Transverse colon (tissue), 4 donors: ENCODE measurements at regions not wholly inside any gene's neighbourhood (a gene's known extent, or its start where the extent isn't known, plus 50 kb on each side); places are given as distances from the start of the nearest gene placed in this dataset.

Source experiments
- DNase-seq: peaks from one replicate; pipeline ENCODE4 v3.0.0-alpha.2; 2019
- H3K27ac ChIP-seq, 4 donors: fragments of 200-600 bp; sonication (generic); 2 replicates each; pipeline ENCODE4 v1.5.1; 2016 to 2018; ENCODE audit warnings: inconsistent platforms in 4 of 4
- H3K27me3 ChIP-seq: fragments of 200-600 bp; sonication (generic); 2 replicates; pipeline ENCODE4 v1.5.1; 2017; ENCODE audit warnings: inconsistent platforms
- H3K36me3 ChIP-seq, 4 donors: fragments of 200-600 bp; sonication (generic); 2 replicates each; pipeline ENCODE4 v1.5.1; 2017 to 2019; ENCODE audit warnings: inconsistent platforms in 4 of 4
- H3K4me1 ChIP-seq, 4 donors: fragments of 200-600 bp; sonication (generic); 2 replicates each; pipeline ENCODE4 v1.5.1; 2017 to 2020; ENCODE audit warnings: inconsistent platforms in 4 of 4
- H3K4me3 ChIP-seq, 4 donors: fragments of 200-600 bp; sonication (generic); 1 replicate in 1 of 4; 2 replicates in 3 of 4; pipeline versions ENCODE4 v1.5.1 to v1.6.1; 2017 to 2019; ENCODE audit warnings: inconsistent platforms in 4 of 4
- H3K9me3 ChIP-seq, 2 donors: fragments of 200-600 bp; sonication (generic); 2 replicates each; pipeline ENCODE4 v1.5.1; 2017 to 2019; ENCODE audit warnings: inconsistent platforms in 2 of 2
- EP300 ChIP-seq: sonication (generic); formaldehyde crosslinking; IDR thresholded peaks from one replicate; pipeline ENCODE4 v1.6.1; 2017; ENCODE audit warnings: antibody characterized with exemption, low read depth
- POLR2A ChIP-seq: fragments of 450-650 bp; IDR thresholded peaks from one replicate; pipeline ENCODE4 v1.6.1; 2016; ENCODE audit warnings: antibody characterized with exemption, mild to moderate bottlenecking, moderate library complexity
- POLR2AphosphoS5 ChIP-seq, 3 donors: sonication (generic); formaldehyde crosslinking; IDR thresholded peaks; one replicate each; pipeline ENCODE4 v1.6.1; 2016; ENCODE audit warnings: antibody characterized with exemption in 3 of 3
- WGBS, 2 donors: methylation state at CpG; one replicate each; pipeline ENCODE4 v1.1.5; 2018; ENCODE audit warnings: low coverage in 1 of 2; 5-methylcytosine and 5-hydroxymethylcytosine counted together
- in situ Hi-C, 4 donors: fragments of 200-750 bp; cut with MboI; loops; one replicate each; pipeline versions ENCODE4 v1.15.0 to v1.15.1; 2017; ENCODE audit warnings: low sequenced_read_pairs in 3 of 4, low pct_ligation_motif_present in 1 of 4, low pct_unique_long_range_greater_than_20kb in 1 of 4
- intact Hi-C: fragments of 100-400 bp; cut with DNase I; formaldehyde crosslinking; loops from one replicate; pipeline ENCODE4 v1.15.1; 2023; ENCODE audit warnings: low total_unique reads
- TF ChIP-seq, protein P1 (sequence below), 5 experiments: fragments of 200-600 bp in 3 of 5; fragments of 450-650 bp in 2 of 5; sonication (generic) in 3 of 5; IDR thresholded peaks; 1 replicate in 2 of 5; 2 replicates in 3 of 5; pipeline ENCODE4 v1.5.1; 2016 to 2017; ENCODE audit warnings: antibody characterized with exemption in 5 of 5, inconsistent platforms in 3 of 5, mild to moderate bottlenecking in 2 of 5, moderate library complexity in 1 of 5

DNA sequence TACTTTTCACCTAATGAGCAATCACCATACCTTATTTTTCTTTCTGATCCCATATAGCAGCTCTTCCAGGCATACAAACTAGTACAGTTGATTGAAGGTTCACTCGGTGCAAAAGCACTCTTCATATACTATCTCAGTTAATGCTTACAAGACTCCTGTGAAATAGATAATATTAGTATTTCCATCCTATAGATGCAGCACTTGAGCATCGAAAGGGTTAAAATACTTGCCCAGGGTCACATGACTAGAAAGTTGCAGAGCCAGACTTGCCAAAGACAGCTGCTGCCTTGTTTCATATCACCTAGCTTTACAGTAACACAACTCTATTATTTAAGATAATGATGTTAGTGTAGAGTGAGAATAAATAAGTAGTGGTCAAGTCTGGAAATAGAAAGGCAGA is 466.0 kb upstream of the TNP1 start:
- in situ Hi-C loops (no loop called here), intact Hi-C loops (no loop called here)
- DNase-seq, result no peak
- Histone ChIP-seq H3K36me3 (no peaks in the 10 kb centered on the region), H3K4me3 (no peak overlapping the region), H3K27ac (no peak overlapping the region), H3K27me3 (no peaks in the 10 kb centered on the region), H3K4me1 (no peaks in the 10 kb centered on the region), H3K9me3 (no peaks in the 10 kb centered on the region)
- TF ChIP-seq, protein P1, sequence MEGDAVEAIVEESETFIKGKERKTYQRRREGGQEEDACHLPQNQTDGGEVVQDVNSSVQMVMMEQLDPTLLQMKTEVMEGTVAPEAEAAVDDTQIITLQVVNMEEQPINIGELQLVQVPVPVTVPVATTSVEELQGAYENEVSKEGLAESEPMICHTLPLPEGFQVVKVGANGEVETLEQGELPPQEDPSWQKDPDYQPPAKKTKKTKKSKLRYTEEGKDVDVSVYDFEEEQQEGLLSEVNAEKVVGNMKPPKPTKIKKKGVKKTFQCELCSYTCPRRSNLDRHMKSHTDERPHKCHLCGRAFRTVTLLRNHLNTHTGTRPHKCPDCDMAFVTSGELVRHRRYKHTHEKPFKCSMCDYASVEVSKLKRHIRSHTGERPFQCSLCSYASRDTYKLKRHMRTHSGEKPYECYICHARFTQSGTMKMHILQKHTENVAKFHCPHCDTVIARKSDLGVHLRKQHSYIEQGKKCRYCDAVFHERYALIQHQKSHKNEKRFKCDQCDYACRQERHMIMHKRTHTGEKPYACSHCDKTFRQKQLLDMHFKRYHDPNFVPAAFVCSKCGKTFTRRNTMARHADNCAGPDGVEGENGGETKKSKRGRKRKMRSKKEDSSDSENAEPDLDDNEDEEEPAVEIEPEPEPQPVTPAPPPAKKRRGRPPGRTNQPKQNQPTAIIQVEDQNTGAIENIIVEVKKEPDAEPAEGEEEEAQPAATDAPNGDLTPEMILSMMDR (IDR thresholded peaks at IDR 0.05), result no peak
- no peak for TF ChIP-seq POLR2A
- no peak for TF ChIP-seq EP300
- TF ChIP-seq POLR2AphosphoS5 (IDR thresholded peaks at IDR 0.05), result no peak
- WGBS, 2 donors, result 68 to 82% methylated on average over 2 of the region's 2 CpGs

DNA sequence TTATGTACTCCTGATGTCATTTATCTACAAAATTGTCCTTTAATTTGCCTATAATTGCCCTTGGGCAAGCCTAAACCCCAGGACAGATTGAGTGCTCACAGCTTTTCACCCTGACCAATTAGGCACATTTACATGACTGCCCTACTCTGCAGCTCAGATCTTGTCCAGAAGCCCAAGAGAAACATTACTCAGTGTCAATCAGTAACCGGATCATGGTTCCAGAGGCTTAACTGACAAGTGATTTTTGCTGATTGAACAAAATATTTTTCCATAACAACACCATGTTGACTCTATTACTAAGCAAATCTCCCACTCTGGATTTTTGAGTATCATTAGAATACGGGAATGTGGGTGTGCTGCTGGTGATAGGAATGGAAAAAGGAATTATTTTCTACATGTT is 465.4 kb upstream of the TNP1 start:
- H3K36me3 ChIP-seq, result no peaks in the 10 kb centered on the region
- intact Hi-C loops (no loop called here), in situ Hi-C loops (no loop called here)
- no peak overlapping the region for H3K27ac ChIP-seq
- no peaks in the 10 kb centered on the region for H3K27me3 ChIP-seq
- 76 to 100% methylated on average over 1 to 2 of the region's 2 CpGs for WGBS, 2 donors
- H3K9me3 ChIP-seq, result no peaks in the 10 kb centered on the region
- no peak for TF ChIP-seq POLR2AphosphoS5 (IDR thresholded peaks at IDR 0.05)
- DNase-seq, result no peak
- H3K4me1 ChIP-seq, result no peaks in the 10 kb centered on the region
- no peak overlapping the region for H3K4me3 ChIP-seq

DNA sequence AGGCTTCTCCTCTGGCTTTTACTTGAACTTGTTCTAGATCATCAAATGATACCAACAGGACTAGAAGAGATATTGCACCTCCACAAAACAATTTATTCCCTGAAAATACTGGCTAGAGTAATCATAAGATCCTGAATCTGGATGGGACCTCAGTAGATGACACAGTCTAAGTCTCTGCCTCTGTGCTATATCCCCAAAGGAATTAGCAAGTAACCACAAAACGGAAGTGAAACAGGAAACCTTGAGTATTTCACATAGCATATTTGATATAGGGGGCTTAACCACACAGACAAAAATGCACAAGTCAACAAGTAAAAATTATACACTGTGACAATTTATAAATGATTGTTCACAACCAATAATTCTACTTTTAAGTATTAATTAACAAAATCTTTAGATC is 456.9 kb upstream of the TNP1 start:
- no peak for TF ChIP-seq POLR2A
- no peak for TF ChIP-seq POLR2AphosphoS5 (IDR thresholded peaks at IDR 0.05)
- TF ChIP-seq EP300, result no peak
- TF ChIP-seq, protein P1 (IDR thresholded peaks at IDR 0.05), result no peak
- WGBS, 2 donors, result 44 to 57% methylated on average over 1 of the region's 1 CpG
- H3K4me1 ChIP-seq, result peaks cover 0 to 4% (median 0%) of the 10 kb centered on the region in 4 donors
- no peak overlapping the region for H3K4me3 ChIP-seq
- no peaks in the 10 kb centered on the region for H3K9me3 ChIP-seq
- in situ Hi-C loops, result no loop called here
- no peaks in the 10 kb centered on the region for H3K27me3 ChIP-seq
- H3K27ac ChIP-seq, result no peak overlapping the region
- DNase-seq, result no peak
- no peaks in the 10 kb centered on the region for H3K36me3 ChIP-seq
- intact Hi-C loops, result no loop called here

DNA sequence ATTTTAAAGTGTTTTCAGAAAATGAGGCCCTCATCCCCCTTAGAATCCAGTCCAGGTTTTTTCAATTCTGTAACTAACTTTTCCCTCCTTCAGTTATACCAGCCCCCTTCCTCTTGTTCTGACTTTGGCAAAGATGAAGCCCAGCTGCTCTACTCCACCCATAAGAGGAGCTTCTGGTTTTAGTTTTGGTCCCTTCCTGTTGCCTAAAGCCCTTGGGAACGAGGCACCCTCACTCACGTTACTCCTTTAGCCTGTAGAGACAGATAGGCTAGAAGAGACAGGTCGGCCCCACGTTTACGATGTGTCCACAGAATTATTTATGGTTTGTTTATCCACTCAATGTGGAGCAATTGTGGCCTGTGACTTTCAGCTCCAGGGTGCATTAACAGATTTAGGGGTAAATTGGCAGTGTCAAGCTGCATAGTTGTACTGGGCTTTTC is 454.2 kb upstream of the TNP1 start:
- no peak overlapping the region for H3K4me3 ChIP-seq
- H3K36me3 ChIP-seq, result no peaks in the 10 kb centered on the region
- H3K9me3 ChIP-seq, result no peaks in the 10 kb centered on the region
- H3K4me1 ChIP-seq, result peaks cover 0 to 4% (median 0%) of the 10 kb centered on the region in 4 donors
- TF ChIP-seq, protein P1 (IDR thresholded peaks at IDR 0.05), result no peak
- no peak for TF ChIP-seq EP300
- no peak for TF ChIP-seq POLR2AphosphoS5 (IDR thresholded peaks at IDR 0.05)
- no peak for TF ChIP-seq POLR2A
- WGBS, 2 donors, result 0 to 29% methylated on average over 1 to 5 of the region's 5 CpGs
- H3K27ac ChIP-seq, result peak overlapping the region in 3 of 4 donors; percentile 21 to 47 (median 24)
- in situ Hi-C loops (no loop called here), intact Hi-C loops (no loop called here)
- no peak for DNase-seq
- no peaks in the 10 kb centered on the region for H3K27me3 ChIP-seq

DNA sequence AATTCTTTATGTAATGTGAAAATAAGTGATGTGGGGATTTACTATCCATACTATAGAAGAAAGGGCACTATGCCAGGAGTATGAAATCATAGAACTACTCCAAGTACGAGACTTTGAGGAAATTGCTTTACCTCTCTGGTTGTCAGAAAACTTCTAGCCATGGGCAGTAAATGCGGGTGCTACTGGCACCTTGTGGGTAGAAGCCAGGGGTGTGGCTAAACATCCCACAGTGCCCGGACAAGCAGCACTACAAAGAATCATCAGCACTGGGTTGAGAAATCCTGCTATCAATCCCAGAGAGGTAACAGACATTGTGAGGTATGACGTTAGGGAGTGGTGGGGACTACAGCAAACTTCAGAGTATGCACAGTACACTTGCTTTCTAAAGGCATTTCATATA is 453.5 kb upstream of the TNP1 start:
- Histone ChIP-seq H3K36me3 (no peaks in the 10 kb centered on the region), H3K27ac (peak overlapping the region in 3 of 4 donors; percentile 21 to 47 (median 24)), H3K4me1 (peaks cover 0 to 4% (median 0%) of the 10 kb centered on the region in 4 donors), H3K27me3 (no peaks in the 10 kb centered on the region), H3K4me3 (no peak overlapping the region), H3K9me3 (no peaks in the 10 kb centered on the region)
- intact Hi-C loops, result no loop called here
- in situ Hi-C loops, result no loop called here
- WGBS, 2 donors, result 63 to 76% methylated on average over 2 to 4 of the region's 4 CpGs
- DNase-seq, result no peak
- no peak for TF ChIP-seq POLR2AphosphoS5 (IDR thresholded peaks at IDR 0.05)
- TF ChIP-seq, protein P1 (IDR thresholded peaks at IDR 0.05), result no peak
- TF ChIP-seq POLR2A, result no peak
- no peak for TF ChIP-seq EP300
